ENCODE measurements at regions not wholly inside any gene's neighbourhood (a gene's known extent, or its start where the extent isn't known, plus 50 kb on each side); places are given as distances from the start of the nearest gene placed in this dataset.

DNA sequence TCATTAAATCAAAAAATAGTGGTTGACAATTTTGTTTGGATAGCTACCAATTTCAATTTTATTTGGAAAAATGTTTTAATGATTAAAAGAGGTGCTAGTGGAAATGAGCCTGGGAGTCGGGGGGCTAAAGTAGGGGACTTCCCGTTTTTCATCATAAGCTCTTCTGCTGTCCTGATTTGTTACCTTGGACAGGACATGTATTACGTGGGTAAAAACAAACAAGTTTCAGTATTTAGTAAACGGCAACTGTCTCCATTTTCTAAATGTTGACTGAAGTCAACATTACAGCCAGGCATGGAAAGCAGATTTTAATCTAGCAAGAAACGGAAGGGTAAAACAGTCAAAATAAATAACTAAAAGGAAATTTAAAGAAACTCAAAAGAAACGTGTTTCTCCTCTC lies 212.3 kb upstream of the GRAMD2B start:
- DNase-seq = no peak

DNA sequence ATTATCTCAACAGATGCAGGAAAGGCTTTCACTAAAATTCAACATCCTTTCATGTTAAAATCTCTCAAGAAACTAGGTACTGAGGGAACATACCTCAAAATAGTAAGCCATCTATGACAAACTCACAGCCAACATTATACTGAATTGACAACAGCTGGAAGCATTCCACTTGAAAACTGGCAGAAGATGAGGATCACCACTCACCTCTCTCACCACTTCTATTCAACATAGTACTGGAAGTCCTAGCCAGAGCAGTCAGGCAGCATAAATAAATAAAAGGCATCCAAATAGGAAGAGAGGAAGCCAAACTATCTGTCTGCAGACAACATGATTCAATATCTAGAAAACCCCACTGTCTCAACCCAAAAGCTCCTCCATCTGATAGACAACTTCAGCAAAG lies 203.6 kb upstream of the GRAMD2B start:
- DNase-seq = no peak

DNA sequence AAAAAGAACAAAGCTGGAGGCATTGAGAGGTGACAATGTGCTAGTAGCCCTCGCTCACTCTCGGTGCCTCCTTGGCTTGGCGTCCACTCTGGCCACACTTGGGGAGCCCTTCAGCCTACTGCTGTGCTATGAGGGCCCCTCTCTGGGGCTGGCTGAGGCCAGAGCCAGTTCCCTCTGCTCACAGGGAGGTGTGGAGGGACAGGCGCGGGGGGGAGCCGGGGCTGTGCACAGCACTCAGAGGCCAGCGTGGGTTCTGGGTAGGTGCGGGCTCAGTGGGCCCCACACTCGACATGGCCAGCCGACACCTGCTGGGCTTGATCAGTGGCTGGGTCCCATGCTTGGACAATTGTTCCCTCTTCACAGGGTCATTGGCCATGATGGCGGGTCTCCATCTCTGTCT lies 202.5 kb upstream of the GRAMD2B start:
- no peak for DNase-seq

DNA sequence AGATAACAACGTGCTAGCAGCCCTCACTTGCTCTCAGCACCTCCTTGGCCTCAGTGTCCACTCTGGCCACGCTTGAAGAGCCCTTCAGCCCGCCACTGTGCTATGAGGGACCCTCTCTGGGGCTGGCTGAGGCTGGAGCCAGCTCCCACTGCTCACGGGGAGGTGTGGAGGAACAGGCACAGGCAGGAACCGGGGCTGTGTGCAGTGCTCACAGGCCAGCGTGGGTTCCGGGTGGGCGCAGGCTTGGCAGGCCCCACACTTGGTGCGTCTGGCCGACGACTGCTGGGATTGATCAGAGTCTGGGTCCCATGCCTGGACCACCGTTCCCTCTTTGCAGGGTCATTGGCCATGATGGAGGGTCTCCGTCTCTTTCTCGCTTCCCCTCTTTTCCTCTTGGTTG lies 194.3 kb upstream of the GRAMD2B start:
- DNase-seq = no peak

DNA sequence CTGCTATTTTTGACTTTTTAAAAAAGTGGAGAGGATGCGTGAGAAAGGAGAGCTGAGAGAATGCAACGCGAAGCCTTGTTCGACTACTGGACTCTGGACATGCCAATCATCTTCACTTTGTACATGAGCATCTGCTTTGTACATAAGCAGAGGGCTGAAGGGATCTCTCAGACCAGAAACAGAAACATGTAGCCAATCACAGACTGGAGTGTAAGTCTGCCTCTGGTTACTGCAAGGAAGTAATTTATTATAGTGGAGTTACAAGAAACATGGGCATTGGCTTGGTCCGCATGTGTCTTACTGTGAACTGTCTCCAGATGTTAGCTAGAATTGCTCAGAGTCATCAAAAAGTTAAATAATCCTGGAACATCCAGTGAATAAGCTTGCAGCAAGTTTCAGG lies 190.0 kb upstream of the GRAMD2B start:
- DNase-seq = no peak

DNA sequence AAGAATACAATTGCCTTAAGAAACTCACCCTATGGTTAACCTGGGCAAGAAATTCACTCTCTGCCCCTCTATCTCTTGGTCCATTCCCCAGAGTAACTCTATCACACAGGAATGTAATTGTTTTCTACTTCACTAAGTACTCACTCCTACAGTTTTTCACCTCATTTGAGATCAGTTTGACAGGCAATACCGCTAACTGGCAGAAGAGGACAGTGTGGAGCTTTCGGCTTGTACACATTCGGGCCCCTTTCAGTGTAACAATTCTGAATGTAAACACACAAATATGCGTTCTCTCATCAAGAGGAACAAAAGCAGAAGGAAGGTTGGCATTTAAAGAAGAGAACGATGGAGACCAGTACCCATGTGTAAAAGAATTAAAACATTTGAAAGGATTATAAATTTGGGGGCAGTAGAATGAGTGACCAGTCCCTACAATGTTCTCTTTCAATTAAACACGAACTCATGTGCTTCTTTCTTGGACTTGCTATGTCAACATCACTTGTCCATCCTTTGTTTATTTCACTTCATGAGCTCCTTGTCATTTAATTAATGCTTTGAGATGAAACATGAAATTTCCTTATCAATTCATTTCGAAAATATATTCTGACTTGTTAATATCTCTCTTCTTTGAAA lies 188.5 kb upstream of the GRAMD2B start:
- no peak for DNase-seq

DNA sequence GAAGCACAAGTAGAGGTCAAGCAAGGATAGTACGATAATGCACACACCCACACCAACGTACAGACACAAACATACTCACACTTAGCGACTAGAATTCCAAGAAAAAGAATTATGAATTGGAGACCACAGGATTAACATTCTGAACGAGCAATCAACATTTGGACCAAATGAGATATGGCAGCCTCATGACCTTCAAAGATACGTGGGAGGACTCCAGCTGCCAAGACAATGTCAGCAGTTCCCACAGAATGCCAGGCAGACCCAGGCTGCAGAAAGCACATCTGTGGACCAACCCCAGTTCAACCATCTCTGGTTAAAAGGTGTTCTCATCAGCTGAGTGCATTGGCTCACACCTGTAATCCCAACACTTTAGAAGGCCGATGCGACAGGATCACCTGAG lies 187.6 kb upstream of the GRAMD2B start:
- DNase-seq = no peak

DNA sequence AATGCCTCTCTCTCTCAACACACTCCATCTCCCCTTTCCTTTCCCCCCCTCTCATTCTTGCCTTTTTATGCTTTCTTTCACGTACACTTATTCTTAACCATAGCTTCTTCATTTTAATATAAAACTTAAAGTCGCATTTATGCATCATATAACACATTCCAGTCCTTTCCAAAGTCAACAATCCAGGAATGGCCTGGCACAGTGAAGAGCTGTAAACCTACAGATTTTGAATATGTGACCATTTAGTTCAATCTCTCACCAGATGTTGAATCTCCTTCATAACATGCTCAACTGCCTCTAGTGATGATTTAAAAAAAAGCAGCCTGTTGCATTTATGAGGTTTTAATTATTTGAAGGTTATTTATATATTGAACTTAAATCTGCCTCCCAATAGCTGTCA lies 186.2 kb upstream of the GRAMD2B start:
- DNase-seq = peak in 1 of 2 donors; percentile 12

DNA sequence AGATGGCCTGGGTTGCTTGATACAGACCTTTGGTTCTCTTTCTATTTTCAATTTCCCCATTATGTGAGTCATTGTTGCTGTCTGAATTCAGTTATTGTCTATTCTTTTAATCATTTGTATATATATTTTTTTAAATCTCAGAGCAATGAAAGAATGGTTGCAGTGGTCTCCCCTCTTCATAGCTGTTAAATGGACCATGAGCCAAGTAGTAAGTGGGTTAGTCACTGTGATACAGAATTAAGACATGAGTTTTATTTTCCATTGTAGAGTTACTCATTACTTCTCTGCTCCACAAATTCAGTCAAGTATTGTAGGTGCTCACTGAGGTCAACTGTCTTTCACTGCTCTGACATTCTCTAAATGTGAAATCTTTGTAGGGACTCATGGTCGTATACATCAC lies 174.6 kb upstream of the GRAMD2B start:
- no peak for DNase-seq

DNA sequence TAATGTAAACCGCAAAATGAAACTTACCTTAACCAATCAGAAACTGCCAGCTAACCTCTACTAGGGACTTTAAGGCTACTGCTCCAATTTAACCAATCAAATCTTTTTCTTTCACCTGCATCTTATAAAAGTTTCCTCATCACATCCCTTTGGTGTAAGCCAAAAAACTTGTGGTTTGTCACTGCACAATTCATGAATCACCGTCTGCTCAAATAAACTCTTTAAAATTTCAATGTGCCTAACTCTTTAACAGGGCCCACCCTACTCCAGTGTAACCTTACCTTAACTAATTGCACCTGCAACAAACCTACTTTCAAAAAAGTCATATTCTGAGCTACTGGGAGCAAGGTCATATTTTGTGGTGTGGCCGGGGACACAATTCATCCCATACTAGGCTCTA lies 172.2 kb upstream of the GRAMD2B start:
- DNase-seq = no peak

DNA sequence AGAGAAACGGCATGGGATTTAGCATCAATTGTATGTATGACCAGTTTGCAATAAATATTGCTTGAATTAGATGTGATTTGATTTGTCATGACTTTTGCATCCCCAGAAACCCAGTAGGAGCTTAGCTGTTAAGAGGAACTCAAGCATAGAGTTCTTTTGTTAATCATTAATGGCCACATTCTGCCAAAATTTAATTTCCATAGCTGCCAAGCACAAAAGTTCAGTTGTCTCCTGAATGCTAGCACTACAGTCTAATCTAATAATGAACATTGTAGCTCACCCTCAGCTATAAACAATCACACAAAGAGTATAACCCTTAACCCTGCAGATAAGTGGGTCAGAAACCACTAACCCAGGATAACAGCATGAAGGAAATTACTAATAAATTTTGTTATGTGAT lies 169.8 kb upstream of the GRAMD2B start:
- DNase-seq = no peak

DNA sequence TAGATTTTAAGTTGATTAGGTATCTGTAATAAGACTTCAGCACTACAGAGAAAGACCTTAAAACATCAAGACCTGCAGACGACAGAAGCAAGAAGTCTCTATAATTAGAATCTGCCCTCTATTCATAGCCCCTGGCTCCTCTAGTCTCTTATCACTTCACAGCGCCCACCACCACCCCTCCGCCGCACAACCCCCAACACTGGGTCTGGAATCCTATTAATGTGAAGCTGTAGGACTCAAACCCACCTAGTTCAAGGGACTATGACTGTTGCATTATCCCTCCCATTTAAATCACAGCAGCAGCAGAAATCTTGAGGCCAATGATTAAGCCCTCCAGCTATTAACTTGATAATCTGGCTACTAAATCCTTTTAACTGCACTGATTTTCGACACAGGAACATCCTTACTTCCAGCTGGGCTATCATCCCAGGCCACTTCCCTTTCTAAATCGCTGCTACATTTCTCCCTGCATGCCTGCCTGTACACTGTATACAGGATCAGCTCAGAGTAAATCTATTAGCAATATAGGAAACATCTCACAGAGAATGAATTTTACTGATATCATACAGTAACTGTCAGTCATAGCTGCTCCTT lies 159.5 kb upstream of the GRAMD2B start:
- DNase-seq = no peak

DNA sequence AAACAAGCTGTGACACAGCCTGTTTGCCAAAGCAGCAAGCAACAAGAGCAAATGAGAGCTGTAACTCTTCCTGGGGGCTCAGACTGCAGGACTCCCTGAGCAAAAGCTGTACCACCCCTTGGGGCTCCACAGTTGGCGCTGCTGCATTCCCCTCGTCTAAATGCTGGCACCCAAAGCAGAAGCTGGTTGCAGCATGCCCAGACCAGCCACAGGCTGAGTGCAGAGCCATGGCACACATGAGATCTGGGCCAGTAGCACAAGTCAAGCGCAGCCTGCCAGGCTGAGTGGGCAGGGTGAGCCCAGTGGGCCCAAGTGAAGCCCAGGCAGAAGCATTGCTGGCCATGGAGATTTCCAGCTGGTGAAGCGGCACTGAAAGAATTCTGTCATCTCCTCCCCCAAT lies 157.3 kb upstream of the GRAMD2B start:
- DNase-seq = no peak

DNA sequence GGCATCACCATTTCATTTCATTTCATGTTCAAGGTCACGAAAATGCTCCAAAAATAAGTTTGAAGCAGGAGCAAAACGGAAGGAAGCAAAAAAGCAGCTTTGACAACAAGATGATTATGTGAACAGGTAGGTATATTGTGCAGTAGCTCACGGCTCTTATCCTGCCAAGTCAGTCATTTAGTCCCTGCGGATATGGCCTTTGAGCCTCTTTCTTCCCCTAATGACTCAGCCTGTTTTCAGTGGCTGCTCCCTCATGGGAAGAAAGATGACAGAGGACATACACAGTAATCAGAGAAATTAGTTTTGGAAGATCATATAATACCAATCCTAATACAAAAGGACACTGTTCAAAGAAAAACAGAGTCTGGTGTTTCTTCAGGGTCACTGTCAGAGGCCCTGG lies 155.8 kb upstream of the GRAMD2B start:
- DNase-seq = no peak

DNA sequence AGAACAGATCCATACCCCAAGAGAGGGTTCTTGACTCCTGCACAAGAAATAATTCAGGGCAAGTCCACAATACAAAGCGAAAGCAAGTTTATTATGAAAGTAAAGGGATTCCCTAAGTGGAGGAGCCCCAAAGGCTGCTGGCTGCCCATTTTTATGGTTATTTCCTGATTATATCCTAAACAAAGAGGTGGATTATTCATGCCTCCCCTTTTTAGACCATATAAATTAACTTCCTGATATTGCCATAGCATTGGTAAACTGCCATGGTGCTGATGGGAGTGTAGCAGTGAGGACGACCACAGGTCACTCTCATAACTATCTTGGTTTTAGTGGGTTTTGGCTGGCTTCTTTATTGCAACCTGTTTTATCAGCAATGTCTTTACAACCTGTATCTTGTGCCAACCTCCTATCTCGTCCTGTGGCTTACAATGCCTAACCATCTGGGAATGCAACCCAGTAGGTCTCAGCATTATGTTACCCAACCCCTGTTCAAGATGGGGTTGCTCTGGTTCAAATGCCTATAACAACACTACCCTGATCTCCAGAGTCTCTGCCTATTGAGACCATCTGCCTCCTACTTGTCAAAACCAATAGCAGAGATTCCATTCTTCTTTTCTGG lies 154.4 kb upstream of the GRAMD2B start:
- no peak for DNase-seq

DNA sequence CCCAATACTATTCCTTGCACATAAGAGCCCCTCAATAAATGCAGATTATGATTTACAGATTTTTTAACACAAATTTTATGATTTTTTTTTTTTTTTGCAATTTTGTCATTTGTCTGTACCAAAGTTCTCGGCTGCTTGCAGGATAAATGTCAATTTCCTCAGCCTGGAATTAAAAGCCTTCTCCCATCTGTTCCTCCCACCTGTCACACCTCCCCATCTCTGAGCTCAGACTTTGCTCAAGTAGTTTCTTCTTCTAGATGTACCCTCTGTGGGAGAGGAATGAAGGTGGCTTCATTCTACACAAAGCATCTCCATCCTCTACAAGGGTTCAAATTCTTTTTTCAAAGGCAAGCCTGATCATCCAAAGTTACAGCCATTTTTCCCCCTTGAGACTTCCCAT lies 153.7 kb upstream of the GRAMD2B start:
- no peak for DNase-seq

DNA sequence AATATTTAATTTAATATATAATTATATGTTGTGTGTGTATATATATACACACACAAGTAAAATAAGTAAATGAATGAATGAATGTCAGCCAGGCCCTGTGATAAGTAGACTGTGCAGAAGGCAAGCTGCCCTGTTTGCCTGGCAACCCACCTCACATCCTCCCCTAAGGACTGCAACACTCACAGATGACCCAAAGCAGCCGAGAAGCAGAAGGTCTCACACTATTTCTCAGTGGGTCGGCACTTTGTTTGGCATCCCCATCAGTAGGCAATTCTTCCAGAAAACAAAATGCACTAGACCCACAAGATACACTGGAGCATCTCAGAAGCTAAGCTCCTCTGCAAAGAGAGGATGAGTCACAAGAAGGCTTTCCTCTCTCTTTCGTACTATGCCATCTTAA lies 152.1 kb upstream of the GRAMD2B start:
- DNase-seq = no peak

DNA sequence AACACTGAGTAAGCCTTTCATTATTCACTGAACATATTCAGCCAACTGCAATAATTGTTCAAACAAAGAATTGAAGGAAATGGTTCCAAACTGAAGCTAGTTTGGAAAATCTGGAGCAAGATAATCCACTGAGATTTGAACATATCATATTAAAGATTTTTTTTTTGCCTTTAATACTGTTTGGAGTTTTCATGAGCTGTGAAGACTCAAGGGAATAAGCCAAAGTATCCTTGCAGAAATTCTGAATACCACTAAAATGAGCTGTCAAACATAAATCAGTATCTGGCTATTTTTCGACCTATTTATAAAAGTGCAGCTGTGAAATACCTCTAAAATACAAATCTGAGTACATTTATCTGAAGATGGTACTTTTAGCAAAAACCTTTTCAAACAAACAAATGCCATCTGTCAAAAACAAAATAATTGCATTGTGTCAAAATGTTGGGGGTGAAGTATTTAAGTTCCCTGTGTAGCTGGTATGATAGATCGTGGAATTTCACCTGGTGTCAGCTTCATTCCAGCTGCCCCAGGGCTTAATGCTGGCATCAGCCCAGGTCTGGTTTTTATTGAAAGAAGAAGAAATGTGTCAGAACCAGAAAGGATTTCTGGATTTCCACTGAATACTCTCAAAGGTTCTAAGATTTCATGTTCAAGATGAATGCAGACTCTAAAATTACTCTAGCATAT lies 149.0 kb upstream of the GRAMD2B start:
- no peak for DNase-seq

DNA sequence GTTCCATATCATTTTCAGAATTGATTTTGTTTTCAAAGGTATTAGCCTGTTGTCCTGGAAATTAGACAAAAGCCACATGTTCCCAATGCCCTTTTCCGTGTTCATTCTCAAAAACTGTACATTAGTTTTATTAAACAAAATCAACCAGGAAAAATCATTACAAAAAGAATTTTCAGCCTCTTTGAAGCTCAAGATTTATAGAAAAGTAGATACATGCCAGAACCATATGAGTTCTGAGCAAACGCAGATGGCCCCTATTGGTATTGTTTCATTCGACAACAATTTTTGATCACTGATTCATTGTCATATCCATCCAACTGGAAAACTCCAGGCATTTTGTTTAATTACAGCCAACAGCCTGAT lies 148.5 kb upstream of the GRAMD2B start:
- no peak for DNase-seq

DNA sequence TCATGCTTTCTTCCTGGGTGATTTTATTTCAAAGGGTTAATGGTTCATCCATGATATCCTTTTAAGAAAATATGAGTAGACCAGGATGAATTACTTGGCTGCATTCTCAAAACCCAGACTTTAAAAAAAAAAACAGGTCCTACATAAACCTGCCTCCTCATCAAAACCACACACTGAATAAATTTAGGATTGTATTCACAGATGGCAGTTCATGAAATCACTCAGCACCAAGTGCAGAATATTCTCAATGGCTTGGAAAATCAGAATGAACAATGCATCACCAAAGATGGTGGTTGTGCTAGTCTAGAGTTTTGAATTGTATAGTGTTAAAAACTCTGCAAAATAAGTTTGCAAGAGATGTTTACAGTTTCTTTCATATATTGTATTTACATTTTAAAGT lies 145.4 kb upstream of the GRAMD2B start:
- no peak for DNase-seq

DNA sequence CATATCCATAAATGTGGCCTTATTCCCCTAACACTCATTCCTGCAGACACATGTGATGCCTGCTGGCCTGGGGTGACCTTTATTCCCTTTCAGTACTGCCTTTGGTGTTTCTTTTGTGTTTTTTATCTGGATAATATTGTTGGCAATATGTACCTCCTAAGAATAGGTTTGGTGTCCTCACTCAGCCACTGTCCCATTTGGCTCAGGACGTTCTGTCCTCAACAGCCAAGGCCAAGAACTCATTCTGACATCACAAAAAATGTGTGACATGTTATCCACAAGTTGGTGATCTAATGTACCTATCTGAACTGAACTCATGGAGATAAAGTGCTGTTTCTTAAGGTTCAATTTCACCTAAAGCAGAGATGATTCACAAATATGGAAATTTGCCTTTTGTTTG lies 142.9 kb upstream of the GRAMD2B start:
- DNase-seq = no peak

DNA sequence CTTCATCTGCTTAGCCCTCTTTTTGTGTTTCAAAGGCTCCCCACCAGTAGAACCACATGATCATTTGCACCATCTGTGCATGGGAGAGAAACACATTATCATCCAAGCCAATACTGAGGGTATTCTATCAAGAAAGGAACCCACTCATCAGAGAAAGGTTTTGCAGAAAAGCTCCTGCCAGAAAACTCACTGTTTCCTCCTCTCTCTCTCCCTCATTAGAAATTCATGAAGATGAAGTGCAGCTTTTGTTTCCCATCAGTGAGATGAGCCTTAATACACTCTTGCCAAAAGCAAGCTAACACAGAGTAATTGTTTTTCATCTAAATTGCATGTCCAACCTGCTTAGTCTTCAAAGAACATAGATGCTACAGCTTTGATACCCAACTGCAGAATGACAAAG lies 142.4 kb upstream of the GRAMD2B start:
- DNase-seq = no peak

DNA sequence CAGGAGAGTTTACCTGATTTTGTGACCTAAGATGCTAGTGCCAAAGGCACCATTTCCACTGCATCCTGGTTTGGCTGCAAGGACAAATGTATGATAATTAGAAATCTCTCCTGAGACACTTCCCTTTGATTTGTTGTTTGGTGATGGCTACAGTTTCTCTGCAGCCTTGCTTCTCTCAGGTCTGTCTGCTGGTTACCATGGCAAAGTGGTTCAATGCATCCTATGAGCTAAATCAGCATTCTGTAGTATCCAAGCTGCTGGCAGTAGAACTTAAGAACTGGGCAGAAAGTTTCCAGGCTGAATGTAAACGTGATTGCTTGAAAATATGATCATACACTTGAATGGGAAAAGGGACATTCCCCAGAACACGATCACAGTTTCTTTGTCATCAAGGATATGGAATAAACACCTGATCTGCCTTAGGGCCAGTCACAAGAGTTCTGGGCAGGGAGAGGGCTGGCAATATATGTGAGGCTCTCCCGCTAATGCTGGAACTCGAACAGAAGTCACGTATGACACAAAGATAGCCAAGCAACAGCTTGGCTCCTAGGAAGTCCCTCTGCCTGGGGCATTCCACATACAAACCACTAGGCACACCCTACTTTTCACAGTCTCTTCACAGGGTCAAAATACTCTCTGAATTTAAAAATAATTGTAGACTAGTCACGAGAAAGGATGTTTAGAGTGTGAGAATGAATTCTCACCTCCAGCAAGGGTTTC lies 138.1 kb upstream of the GRAMD2B start:
- no peak for DNase-seq

Measured in right lung (tissue), 2 donors.